Duodenal mucosa (tissue), 2 donors: ENCODE measurements at regions not wholly inside any gene's neighbourhood (a gene's known extent, or its start where the extent isn't known, plus 50 kb on each side); places are given as distances from the start of the nearest gene placed in this dataset.
"Not testable (repeated sequence)": the region's sequence is repeated elsewhere in the genome, so short reads cannot be mapped to it uniquely, and the experiment has no call there.

Experiments
- H3K27ac ChIP-seq: one replicate; pipeline ENCODE4 v1.7.0; 2013; ENCODE audit warnings: low read depth, low read length
- H3K27me3 ChIP-seq, 2 donors: one replicate each; pipeline ENCODE4 v1.7.0; 2013; ENCODE audit warnings: low read length in 2 of 2, control low read depth in 1 of 2; ENCODE audit not compliant: insufficient read depth in 2 of 2, control insufficient read depth in 1 of 2
- H3K36me3 ChIP-seq, 2 donors: one replicate each; pipeline ENCODE4 v1.7.0; 2013; ENCODE audit warnings: low read length in 2 of 2, control low read depth in 1 of 2; ENCODE audit not compliant: insufficient read depth in 2 of 2, control insufficient read depth in 1 of 2
- H3K4me1 ChIP-seq, 2 donors: one replicate each; pipeline ENCODE4 v1.7.0; 2013; ENCODE audit warnings: low read length in 2 of 2, control low read depth in 1 of 2; ENCODE audit not compliant: insufficient read depth in 2 of 2, control insufficient read depth in 1 of 2
- H3K4me3 ChIP-seq, 2 donors: one replicate each; pipeline ENCODE4 v1.7.0; 2013; ENCODE audit warnings: low read length in 2 of 2, low read depth in 1 of 2
- H3K9ac ChIP-seq, 2 donors: one replicate each; pipeline ENCODE4 v1.7.0; 2013; ENCODE audit warnings: low read length in 2 of 2, low read depth in 1 of 2
- H3K9me3 ChIP-seq, 2 donors: one replicate each; pipeline ENCODE4 v1.7.0; 2013; ENCODE audit warnings: low read length in 2 of 2, control low read depth in 1 of 2; ENCODE audit not compliant: control insufficient read depth in 1 of 2

- no peaks in the 10 kb centered on the region for H3K27me3 ChIP-seq
- no peaks in the 10 kb centered on the region for H3K36me3 ChIP-seq
- H3K9ac ChIP-seq: no peak overlapping the region
- H3K9me3 ChIP-seq: no peaks in the 10 kb centered on the region
- no peaks in the 10 kb centered on the region for H3K4me1 ChIP-seq
- no peak overlapping the region for H3K27ac ChIP-seq
- H3K4me3 ChIP-seq: no peak overlapping the region
Observed at GRCh38 chr6:80793411-80793810, 686.9 kb downstream of the BCKDHB start.

GRCh38 chr6:80792151-80792550 is 685.7 kb downstream of the BCKDHB start:
- no peak overlapping the region for H3K9ac ChIP-seq
- H3K27me3 ChIP-seq: no peaks in the 10 kb centered on the region

GRCh38 chr6:80789912-80790570 is 683.6 kb downstream of the BCKDHB start:
- H3K36me3 ChIP-seq: no peaks in the 10 kb centered on the region
- no peaks in the 10 kb centered on the region for H3K27me3 ChIP-seq
- H3K9ac ChIP-seq: no peak overlapping the region
- no peaks in the 10 kb centered on the region for H3K4me1 ChIP-seq
- H3K27ac ChIP-seq: no peak overlapping the region
- H3K9me3 ChIP-seq: no peaks in the 10 kb centered on the region
- H3K4me3 ChIP-seq: no peak overlapping the region

More at GRCh38 chr6:80792151-80792550, 685.7 kb downstream of the BCKDHB start:
- no peaks in the 10 kb centered on the region for H3K36me3 ChIP-seq
- H3K9me3 ChIP-seq: no peaks in the 10 kb centered on the region
- H3K4me1 ChIP-seq: no peaks in the 10 kb centered on the region
- H3K27ac ChIP-seq: no peak overlapping the region
- no peak overlapping the region for H3K4me3 ChIP-seq

- not testable (repeated sequence) for H3K36me3 ChIP-seq, H3K27me3 ChIP-seq, H3K4me1 ChIP-seq, H3K9me3 ChIP-seq, H3K9ac ChIP-seq, H3K27ac ChIP-seq, H3K4me3 ChIP-seq
Observed at GRCh38 chr6:80783271-80783670, 676.8 kb downstream of the BCKDHB start.

GRCh38 chr6:80771941-80772340 is 665.5 kb downstream of the BCKDHB start:
- Histone ChIP-seq H3K9ac (no peak overlapping the region), H3K9me3 (no peaks in the 10 kb centered on the region), H3K27ac (no peak overlapping the region), H3K36me3 (no peaks in the 10 kb centered on the region), H3K4me3 (no peak overlapping the region), H3K4me1 (no peaks in the 10 kb centered on the region), H3K27me3 (no peaks in the 10 kb centered on the region)

- no peaks in the 10 kb centered on the region for H3K4me1 ChIP-seq
- H3K9ac ChIP-seq: no peak overlapping the region
- H3K9me3 ChIP-seq: no peaks in the 10 kb centered on the region
- no peaks in the 10 kb centered on the region for H3K36me3 ChIP-seq
- H3K27me3 ChIP-seq: no peaks in the 10 kb centered on the region
- no peak overlapping the region for H3K4me3 ChIP-seq
- no peak overlapping the region for H3K27ac ChIP-seq
Observed at GRCh38 chr6:80769106-80769505, 662.6 kb downstream of the BCKDHB start.

- no peak overlapping the region for H3K9ac ChIP-seq
- H3K36me3 ChIP-seq: no peaks in the 10 kb centered on the region
- no peak overlapping the region for H3K4me3 ChIP-seq
- no peaks in the 10 kb centered on the region for H3K9me3 ChIP-seq
- H3K27ac ChIP-seq: no peak overlapping the region
- H3K4me1 ChIP-seq: no peaks in the 10 kb centered on the region
- no peaks in the 10 kb centered on the region for H3K27me3 ChIP-seq
Observed at GRCh38 chr6:80767808-80768207, 661.3 kb downstream of the BCKDHB start.

- no peaks in the 10 kb centered on the region for H3K9me3 ChIP-seq
- no peak overlapping the region for H3K9ac ChIP-seq
- H3K4me1 ChIP-seq: no peaks in the 10 kb centered on the region
- H3K4me3 ChIP-seq: no peak overlapping the region
- H3K27ac ChIP-seq: no peak overlapping the region
- no peaks in the 10 kb centered on the region for H3K36me3 ChIP-seq
- H3K27me3 ChIP-seq: no peaks in the 10 kb centered on the region
Observed at GRCh38 chr6:80744213-80744612, 637.7 kb downstream of the BCKDHB start.

GRCh38 chr6:80742481-80742880 is 636.0 kb downstream of the BCKDHB start:
- Histone ChIP-seq H3K9me3 (no peaks in the 10 kb centered on the region), H3K9ac (no peak overlapping the region), H3K36me3 (no peaks in the 10 kb centered on the region)

GRCh38 chr6:80733641-80734040 is 627.2 kb downstream of the BCKDHB start:
- Histone ChIP-seq H3K9me3 (no peaks in the 10 kb centered on the region), H3K4me3 (no peak overlapping the region), H3K27ac (no peak overlapping the region), H3K9ac (no peak overlapping the region), H3K27me3 (no peaks in the 10 kb centered on the region), H3K4me1 (no peaks in the 10 kb centered on the region), H3K36me3 (no peaks in the 10 kb centered on the region)

More at GRCh38 chr6:80742481-80742880, 636.0 kb downstream of the BCKDHB start:
- no peak overlapping the region for H3K27ac ChIP-seq
- no peak overlapping the region for H3K4me3 ChIP-seq
- no peaks in the 10 kb centered on the region for H3K4me1 ChIP-seq
- H3K27me3 ChIP-seq: no peaks in the 10 kb centered on the region

GRCh38 chr6:80728830-80729229 is 622.4 kb downstream of the BCKDHB start:
- no peaks in the 10 kb centered on the region for H3K4me1 ChIP-seq
- H3K36me3 ChIP-seq: no peaks in the 10 kb centered on the region
- H3K27me3 ChIP-seq: no peaks in the 10 kb centered on the region
- no peaks in the 10 kb centered on the region for H3K9me3 ChIP-seq
- no peak overlapping the region for H3K4me3 ChIP-seq
- no peak overlapping the region for H3K27ac ChIP-seq
- H3K9ac ChIP-seq: no peak overlapping the region
